Psoas muscle (tissue), 7 donors: ENCODE measurements at regions not wholly inside any gene's neighbourhood (a gene's known extent, or its start where the extent isn't known, plus 50 kb on each side); places are given as distances from the start of the nearest gene placed in this dataset.

Experiments
- ATAC-seq, 4 donors: fragments of 200-7000 bp; cut with Tn5 transposase; one replicate each; pipeline ENCODE4 v1.9.1; 2020; ENCODE audit warnings: moderate library complexity in 3 of 4, mild to moderate bottlenecking in 2 of 4
- DNase-seq, 2 donors: peaks; one replicate each; pipeline ENCODE4 v3.0.0-alpha.2; 2020
- H3K27ac ChIP-seq: fragments of 200-600 bp; one replicate; pipeline ENCODE4 v1.8.0; 2022
- H3K27me3 ChIP-seq, 3 donors: fragments of 200-600 bp in 1 of 3; one replicate each; pipeline versions ENCODE4 v1.6.1 to v1.8.0; 2013 to 2022; ENCODE audit warnings: low read length in 2 of 3, mild to moderate bottlenecking in 2 of 3, moderate library complexity in 1 of 3; ENCODE audit not compliant: insufficient read depth in 3 of 3
- H3K36me3 ChIP-seq, 2 donors: fragments of 200-600 bp in 1 of 2; one replicate each; pipeline versions ENCODE4 v1.6.1 to v1.8.0; 2013 to 2022; ENCODE audit warnings: low read depth in 1 of 2, mild to moderate bottlenecking in 1 of 2, moderate library complexity in 1 of 2; ENCODE audit not compliant: insufficient read depth in 1 of 2
- H3K4me1 ChIP-seq: fragments of 200-600 bp; one replicate; pipeline ENCODE4 v1.8.0; 2022
- H3K4me3 ChIP-seq: fragments of 200-600 bp; one replicate; pipeline ENCODE4 v1.8.0; 2022; ENCODE audit warnings: mild to moderate bottlenecking
- H3K9me3 ChIP-seq: fragments of 200-600 bp; one replicate; pipeline ENCODE4 v1.8.0; 2022
- WGBS, 3 donors: extraction: QIAGEN DNeasy Blood & Tissue Kit; methylation state at CpG; one replicate each; pipeline versions ENCODE4 v1.1.6 to v1.1.7; 2013; 5-methylcytosine and 5-hydroxymethylcytosine counted together
- intact Hi-C, 2 donors: fragments of 100-400 bp; cut with DNase I; formaldehyde crosslinking; loops; one replicate each; pipeline versions ENCODE4 v1.11.0 to v1.14.2; 2022
- TF ChIP-seq, protein P1 (sequence below): fragments of 200-600 bp; IDR thresholded peaks from one replicate; pipeline ENCODE4 v1.8.0; 2022; ENCODE audit warnings: antibody characterized with exemption
- donor health status: healthy with polysubstance abuse.
- donor health status: DM: no; HTN: no; CAD: no; lungs with moderate emphysema.
- donor health status: Bipolar disorder and iron deficiency.
- donor health status: healthy.
- donor health status: DM: yes; HTN: yes; CAD: no.
- donor health status: DM: no; HTN: no; CAD: no.
- donor health status: DM: yes; HTN: yes; CAD: no.

DNA sequence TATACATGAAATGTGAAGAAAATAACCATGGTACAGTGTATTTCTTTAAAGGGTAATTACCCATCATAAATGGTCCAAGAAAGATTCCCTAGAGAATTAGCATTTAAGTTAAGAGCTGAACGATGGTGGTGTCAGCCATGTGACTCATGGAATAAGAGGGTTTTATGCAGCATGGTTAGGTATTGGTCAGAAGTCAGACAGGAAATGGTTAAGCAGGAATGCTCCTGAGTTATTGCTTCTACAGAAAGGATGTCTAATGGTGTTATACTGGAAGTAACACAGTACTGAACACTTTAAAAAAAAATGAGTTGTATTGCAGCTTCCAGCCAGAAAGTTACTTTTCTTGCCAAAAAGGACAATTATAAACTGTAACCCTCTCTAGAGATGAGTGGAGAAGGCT, 72.7 kb upstream of the UBE2E3 start:
- Histone ChIP-seq H3K4me1 (no peaks in the 10 kb centered on the region), H3K36me3 (no peaks in the 10 kb centered on the region), H3K27ac (no peak overlapping the region), H3K27me3 (no peaks in the 10 kb centered on the region), H3K4me3 (no peak overlapping the region), H3K9me3 (no peaks in the 10 kb centered on the region)
- DNase-seq (no peak), ATAC-seq (no peak)
- TF ChIP-seq, protein P1, sequence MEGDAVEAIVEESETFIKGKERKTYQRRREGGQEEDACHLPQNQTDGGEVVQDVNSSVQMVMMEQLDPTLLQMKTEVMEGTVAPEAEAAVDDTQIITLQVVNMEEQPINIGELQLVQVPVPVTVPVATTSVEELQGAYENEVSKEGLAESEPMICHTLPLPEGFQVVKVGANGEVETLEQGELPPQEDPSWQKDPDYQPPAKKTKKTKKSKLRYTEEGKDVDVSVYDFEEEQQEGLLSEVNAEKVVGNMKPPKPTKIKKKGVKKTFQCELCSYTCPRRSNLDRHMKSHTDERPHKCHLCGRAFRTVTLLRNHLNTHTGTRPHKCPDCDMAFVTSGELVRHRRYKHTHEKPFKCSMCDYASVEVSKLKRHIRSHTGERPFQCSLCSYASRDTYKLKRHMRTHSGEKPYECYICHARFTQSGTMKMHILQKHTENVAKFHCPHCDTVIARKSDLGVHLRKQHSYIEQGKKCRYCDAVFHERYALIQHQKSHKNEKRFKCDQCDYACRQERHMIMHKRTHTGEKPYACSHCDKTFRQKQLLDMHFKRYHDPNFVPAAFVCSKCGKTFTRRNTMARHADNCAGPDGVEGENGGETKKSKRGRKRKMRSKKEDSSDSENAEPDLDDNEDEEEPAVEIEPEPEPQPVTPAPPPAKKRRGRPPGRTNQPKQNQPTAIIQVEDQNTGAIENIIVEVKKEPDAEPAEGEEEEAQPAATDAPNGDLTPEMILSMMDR: no peak
- WGBS, 3 donors: 35 to 55% (median 35%) methylated on average over 1 of the region's 1 CpG
- intact Hi-C loops: no loop called here

DNA sequence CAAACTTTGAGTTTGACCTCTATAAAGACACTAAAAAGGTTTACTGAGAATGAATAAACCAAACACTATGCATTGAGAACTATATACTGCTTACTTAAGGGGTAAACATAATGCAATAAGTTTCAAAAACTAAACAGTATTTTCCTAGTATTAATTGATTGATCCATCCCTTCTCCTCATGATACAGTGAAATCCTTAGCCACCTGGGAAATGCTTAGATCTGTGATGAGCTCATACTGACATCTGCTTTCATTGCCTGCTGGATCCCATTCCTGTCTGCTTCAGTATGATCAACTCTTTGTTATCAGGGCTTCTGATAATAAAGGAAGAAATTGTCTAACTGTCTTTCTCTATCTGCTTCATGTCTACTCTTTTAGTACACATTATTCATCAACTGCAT, 74.9 kb upstream of the UBE2E3 start:
- Histone ChIP-seq H3K27ac (no peak overlapping the region), H3K9me3 (no peaks in the 10 kb centered on the region), H3K36me3 (no peaks in the 10 kb centered on the region), H3K4me1 (no peaks in the 10 kb centered on the region), H3K27me3 (no peaks in the 10 kb centered on the region), H3K4me3 (no peak overlapping the region)
- TF ChIP-seq, protein P1: no peak
- intact Hi-C loops: no loop called here
- ATAC-seq (no peak), DNase-seq (no peak)

DNA sequence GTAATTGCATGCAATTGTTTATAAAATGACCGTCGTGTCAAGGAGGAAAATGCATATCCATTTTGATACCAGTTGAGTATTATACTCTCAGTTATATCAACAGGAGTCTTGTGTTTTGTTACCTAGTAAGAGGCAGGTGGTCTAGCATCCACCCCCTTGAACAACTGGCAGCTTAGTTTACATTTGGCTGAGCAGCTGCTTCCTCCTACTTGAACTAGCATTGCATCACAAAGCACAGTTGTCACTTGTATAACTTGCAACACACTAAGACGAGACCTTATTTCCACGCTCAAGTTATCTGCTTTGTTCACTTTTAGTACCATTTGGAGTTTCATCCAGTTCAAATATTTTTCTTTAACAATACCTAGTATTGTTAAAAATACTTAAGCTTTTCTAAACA, 75.4 kb upstream of the UBE2E3 start:
- TF ChIP-seq, protein P1: no peak
- no peak for ATAC-seq
- no peaks in the 10 kb centered on the region for H3K27me3 ChIP-seq
- WGBS, 3 donors: 24 to 39% (median 27%) methylated on average over 4 of the region's 4 CpGs
- intact Hi-C loops: no loop called here
- H3K36me3 ChIP-seq: no peaks in the 10 kb centered on the region
- no peaks in the 10 kb centered on the region for H3K9me3 ChIP-seq
- no peak for DNase-seq
- H3K4me3 ChIP-seq: no peak overlapping the region
- H3K27ac ChIP-seq: no peak overlapping the region
- H3K4me1 ChIP-seq: no peaks in the 10 kb centered on the region

DNA sequence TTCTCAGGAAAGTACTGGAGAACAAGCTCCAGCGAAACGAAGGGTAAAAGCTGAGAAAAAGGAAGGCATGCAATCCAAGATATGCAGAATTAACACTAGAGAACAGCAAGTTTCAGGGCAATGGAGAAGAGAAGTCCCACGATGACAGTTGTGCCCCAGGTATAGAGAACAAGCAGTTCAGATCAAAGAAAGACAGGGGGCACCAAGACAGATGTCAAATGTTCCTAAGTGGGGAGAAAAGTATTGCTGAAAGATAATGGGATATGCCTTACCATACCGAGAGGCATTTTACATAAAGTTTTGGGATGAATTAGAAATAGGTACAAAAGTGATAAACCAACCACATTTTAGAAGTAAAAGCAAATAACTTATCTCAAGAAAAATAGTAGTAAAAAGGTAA, 79.1 kb upstream of the UBE2E3 start:
- no peaks in the 10 kb centered on the region for H3K9me3 ChIP-seq
- TF ChIP-seq, protein P1: no peak
- DNase-seq: no peak
- no peaks in the 10 kb centered on the region for H3K36me3 ChIP-seq
- no peak overlapping the region for H3K27ac ChIP-seq
- intact Hi-C loops: no loop called here
- 79 to 85% (median 79%) methylated on average over 4 of the region's 4 CpGs for WGBS, 3 donors
- ATAC-seq: no peak
- H3K4me1 ChIP-seq: no peaks in the 10 kb centered on the region
- H3K27me3 ChIP-seq: no peaks in the 10 kb centered on the region
- H3K4me3 ChIP-seq: no peak overlapping the region

DNA sequence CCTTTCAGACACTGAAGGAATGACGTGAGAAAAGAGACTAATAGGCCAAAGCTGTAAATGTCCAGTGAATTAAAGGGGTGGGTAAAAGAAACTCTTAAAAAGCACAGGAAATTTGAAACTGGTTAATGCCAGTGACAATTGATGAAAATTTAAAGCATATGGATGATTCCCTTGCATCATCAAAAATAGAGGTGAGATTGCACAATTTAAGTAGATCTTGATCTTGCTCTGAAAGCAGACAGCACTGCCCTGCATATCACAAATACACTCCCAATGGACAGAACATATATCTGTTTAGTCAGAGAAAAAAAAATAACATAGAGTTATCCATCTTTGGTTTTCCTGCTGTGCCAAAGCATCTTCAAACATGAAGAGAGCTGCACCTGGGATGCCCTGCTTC, 86.7 kb upstream of the UBE2E3 start:
- 79 to 83% (median 83%) methylated on average over 1 of the region's 1 CpG for WGBS, 3 donors
- Histone ChIP-seq H3K9me3 (no peaks in the 10 kb centered on the region), H3K27ac (no peak overlapping the region), H3K4me3 (no peak overlapping the region), H3K27me3 (no peaks in the 10 kb centered on the region), H3K4me1 (no peaks in the 10 kb centered on the region), H3K36me3 (no peaks in the 10 kb centered on the region)
- TF ChIP-seq, protein P1: no peak
- DNase-seq (no peak), ATAC-seq (no peak)
- intact Hi-C loops: no loop called here
